HEK293 (cell line): ENCODE measurements at regions not wholly inside any gene's neighbourhood (a gene's known extent, or its start where the extent isn't known, plus 50 kb on each side); places are given as distances from the start of the nearest gene placed in this dataset.

Source experiments
- CTCF ChIA-PET: fragments of 350-600 bp; formaldehyde crosslinking; extraction: SDS; loops from one replicate; lab custom pipeline; 2021; ENCODE audit warnings: antibody characterized with exemption; lab: Yijun Ruan, JAX
- POLR2A ChIA-PET: fragments of 300-600 bp; formaldehyde crosslinking; extraction: SDS; loops from one replicate; lab custom pipeline; 2020; ENCODE audit warnings: antibody characterized with exemption, inconsistent platforms; lab: Yijun Ruan, JAX
- H3K27ac ChIP-seq: fragments of 200-500 bp; sonication (Bioruptor generic); 2 replicates; pipeline ENCODE4 v1.5.1; 2014; ENCODE audit warnings: low read depth, low read length, control low read depth, inconsistent platforms; ENCODE audit errors: extremely low read depth
- H3K36me3 ChIP-seq, 2 experiments: fragments of 200-500 bp in 1 of 2; sonication (Bioruptor generic) in 1 of 2; 1 replicate in 1 of 2; 2 replicates in 1 of 2; pipeline ENCODE4 v1.5.1; 2014 to 2017; ENCODE audit warnings: inconsistent platforms in 2 of 2, low read length in 2 of 2; ENCODE audit not compliant: control insufficient read depth in 2 of 2, insufficient read depth in 1 of 2
- H3K4me1 ChIP-seq: fragments of 200-500 bp; sonication (Bioruptor generic); 2 replicates; pipeline ENCODE4 v1.5.1; 2014; ENCODE audit warnings: mild to moderate bottlenecking, low read length, inconsistent platforms; ENCODE audit not compliant: control insufficient read depth, insufficient read depth
- H3K4me3 ChIP-seq: 2 replicates; pipeline ENCODE4 v1.5.1; 2011; ENCODE audit warnings: low read depth, mild to moderate bottlenecking, control low read depth, low read length, moderate library complexity
- H3K9me3 ChIP-seq: fragments of 200-500 bp; sonication (Bioruptor generic); 2 replicates; pipeline ENCODE4 v1.5.1; 2014; ENCODE audit warnings: low read depth, low read length, inconsistent platforms; ENCODE audit not compliant: control insufficient read depth, insufficient read depth
- GFI1B ChIP-seq: fragments of 450-650 bp; formaldehyde crosslinking; IDR thresholded peaks from 2 replicates; pipeline ENCODE4 v1.5.1; 2016; ENCODE audit warnings: missing biosample characterization, missing genetic modification characterization
- KLF10 ChIP-seq: fragments of 450-650 bp; IDR thresholded peaks from 2 replicates; pipeline ENCODE4 v1.5.1; 2018; ENCODE audit warnings: missing biosample characterization, mild to moderate bottlenecking, missing genetic modification characterization
- PRDM1 ChIP-seq: fragments of 450-650 bp; formaldehyde crosslinking; IDR thresholded peaks from 2 replicates; pipeline ENCODE4; 2016; ENCODE audit warnings: missing biosample characterization, missing genetic modification characterization
- ZBTB26 ChIP-seq: fragments of 450-650 bp; formaldehyde crosslinking; optimal IDR thresholded peaks from 2 replicates; pipeline ENCODE3; 2016; ENCODE audit warnings: missing biosample characterization, mild to moderate bottlenecking, missing genetic modification characterization
- ZNF114 ChIP-seq: fragments of 450-650 bp; formaldehyde crosslinking; IDR thresholded peaks from 2 replicates; pipeline ENCODE4 v1.5.0; 2017; ENCODE audit warnings: missing biosample characterization, missing genetic modification characterization
- ZNF138 ChIP-seq: fragments of 450-650 bp; formaldehyde crosslinking; IDR thresholded peaks from 2 replicates; pipeline ENCODE4 v1.5.1; 2016; ENCODE audit warnings: missing biosample characterization, missing genetic modification characterization, borderline replicate concordance
- ZNF140 ChIP-seq: fragments of 450-650 bp; formaldehyde crosslinking; IDR thresholded peaks from 2 replicates; pipeline ENCODE4 v1.5.1; 2016; ENCODE audit warnings: missing biosample characterization, missing genetic modification characterization
- ZNF175 ChIP-seq: fragments of 450-650 bp; formaldehyde crosslinking; IDR thresholded peaks from 2 replicates; pipeline ENCODE4 v1.5.1; 2016; ENCODE audit warnings: missing biosample characterization, missing genetic modification characterization
- ZNF239 ChIP-seq: fragments of 450-650 bp; formaldehyde crosslinking; IDR thresholded peaks from 2 replicates; pipeline ENCODE4 v1.5.1; 2016; ENCODE audit warnings: missing biosample characterization, missing genetic modification characterization
- ZNF341 ChIP-seq: fragments of 450-650 bp; formaldehyde crosslinking; IDR thresholded peaks from 2 replicates; pipeline ENCODE4; 2016; ENCODE audit warnings: low read depth, missing biosample characterization, missing genetic modification characterization
- ZNF416 ChIP-seq: fragments of 450-650 bp; formaldehyde crosslinking; IDR thresholded peaks from 2 replicates; pipeline ENCODE4 v1.5.1; 2016; ENCODE audit warnings: missing biosample characterization, missing genetic modification characterization
- ZNF558 ChIP-seq: fragments of 450-650 bp; formaldehyde crosslinking; IDR thresholded peaks from 2 replicates; pipeline ENCODE4 v1.5.1; 2016; ENCODE audit warnings: missing biosample characterization, missing genetic modification characterization
- ZNF596 ChIP-seq: fragments of 450-650 bp; IDR thresholded peaks from 2 replicates; pipeline ENCODE4 v1.5.0; 2018; ENCODE audit warnings: missing biosample characterization, mild to moderate bottlenecking, missing genetic modification characterization, moderate library complexity
- ZNF658 ChIP-seq: fragments of 450-650 bp; formaldehyde crosslinking; IDR thresholded peaks from 2 replicates; pipeline ENCODE4; 2016; ENCODE audit warnings: missing biosample characterization, missing genetic modification characterization
- ZNF677 ChIP-seq: fragments of 450-650 bp; IDR thresholded peaks from 2 replicates; pipeline ENCODE4 v1.5.0; 2018; ENCODE audit warnings: missing biosample characterization, mild to moderate bottlenecking, missing genetic modification characterization, moderate library complexity
- ZNF777 ChIP-seq: fragments of 450-650 bp; formaldehyde crosslinking; IDR thresholded peaks from 2 replicates; pipeline ENCODE4 v1.5.1; 2017; ENCODE audit warnings: missing biosample characterization, missing genetic modification characterization, borderline replicate concordance
- ZNF792 ChIP-seq: fragments of 450-650 bp; formaldehyde crosslinking; IDR thresholded peaks from 2 replicates; pipeline ENCODE4 v1.5.1; 2016; ENCODE audit warnings: missing biosample characterization, missing genetic modification characterization
- ZSCAN23 ChIP-seq: fragments of 450-650 bp; formaldehyde crosslinking; IDR thresholded peaks from 2 replicates; pipeline ENCODE4 v1.5.1; 2016; ENCODE audit warnings: missing biosample characterization, missing genetic modification characterization
- ZSCAN5A ChIP-seq: fragments of 450-650 bp; formaldehyde crosslinking; IDR thresholded peaks from 2 replicates; pipeline ENCODE4 v1.5.1; 2016; ENCODE audit warnings: missing biosample characterization, missing genetic modification characterization
- TF ChIP-seq, protein P1 (sequence below): sonication (generic); formaldehyde crosslinking; IDR thresholded peaks from 2 replicates; pipeline ENCODE4 v1.8.1; 2022; ENCODE audit warnings: mild to moderate bottlenecking, moderate library complexity, missing genetic modification reagents
- TF ChIP-seq, protein P2 (sequence below): fragments of 450-650 bp; formaldehyde crosslinking; IDR thresholded peaks from 2 replicates; pipeline ENCODE4 v1.5.1; 2016; ENCODE audit warnings: missing biosample characterization, missing genetic modification characterization
- TF ChIP-seq, protein P3 (sequence below): fragments of 450-650 bp; formaldehyde crosslinking; IDR thresholded peaks from 2 replicates; pipeline ENCODE4 v1.5.1; 2016; ENCODE audit warnings: missing biosample characterization, missing genetic modification characterization

DNA sequence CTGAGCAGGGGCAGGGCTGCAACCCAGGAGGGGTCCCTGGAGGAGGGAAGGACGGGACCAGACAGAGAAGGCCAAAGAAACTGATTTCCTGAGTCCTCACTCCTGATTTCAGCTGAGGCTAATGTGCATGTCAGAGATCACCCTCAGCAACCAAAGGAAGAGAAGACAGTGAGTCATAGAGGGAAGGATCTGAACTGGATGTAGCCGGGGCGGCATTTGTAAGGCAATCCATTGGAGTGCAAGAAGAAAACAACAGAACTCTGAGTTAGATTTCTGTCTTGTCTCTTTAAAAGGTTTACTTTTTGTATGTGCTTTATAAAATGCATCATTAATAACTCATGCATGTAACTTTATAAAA lies 105.3 kb upstream of the AGBL1 start:
- H3K36me3 ChIP-seq: no peaks in the 10 kb centered on the region
- TF ChIP-seq ZSCAN23 (tag by site-specific recombination) (no peak), ZNF558 (tag by site-specific recombination) (no peak), ZNF658 (tag by site-specific recombination) (no peak), ZNF677 (tag by site-specific recombination) (no peak), PRDM1 (tag by site-specific recombination) (no peak), ZNF777 (tag by site-specific recombination) (no peak), ZNF341 (tag by site-specific recombination) (no peak), ZNF175 (no peak), GFI1B (tag by site-specific recombination) (no peak), ZBTB26 (tag by site-specific recombination) (no peak)
- TF ChIP-seq, all 188 proteins: peak for 0
- H3K9me3 ChIP-seq: no peaks in the 10 kb centered on the region
- CTCF ChIA-PET: no interaction called here
- POLR2A ChIA-PET: no interaction called here
- H3K4me3 ChIP-seq: no peak overlapping the region
- H3K27ac ChIP-seq: no peak overlapping the region
- H3K4me1 ChIP-seq: no peaks in the 10 kb centered on the region

GRCh38 chr15:85974742-85975141 lies 104.9 kb upstream of the AGBL1 start:
- Histone ChIP-seq H3K36me3 (no peaks in the 10 kb centered on the region), H3K4me3 (no peak overlapping the region), H3K9me3 (no peaks in the 10 kb centered on the region), H3K27ac (no peak overlapping the region)
- ChIA-PET CTCF (no interaction called here), POLR2A (no interaction called here)
- TF ChIP-seq, protein P1, sequence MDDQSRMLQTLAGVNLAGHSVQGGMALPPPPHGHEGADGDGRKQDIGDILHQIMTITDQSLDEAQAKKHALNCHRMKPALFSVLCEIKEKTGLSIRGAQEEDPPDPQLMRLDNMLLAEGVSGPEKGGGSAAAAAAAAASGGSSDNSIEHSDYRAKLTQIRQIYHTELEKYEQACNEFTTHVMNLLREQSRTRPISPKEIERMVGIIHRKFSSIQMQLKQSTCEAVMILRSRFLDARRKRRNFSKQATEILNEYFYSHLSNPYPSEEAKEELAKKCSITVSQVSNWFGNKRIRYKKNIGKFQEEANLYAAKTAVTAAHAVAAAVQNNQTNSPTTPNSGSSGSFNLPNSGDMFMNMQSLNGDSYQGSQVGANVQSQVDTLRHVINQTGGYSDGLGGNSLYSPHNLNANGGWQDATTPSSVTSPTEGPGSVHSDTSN (CRISPR knock-in tag): no peak
- no peak for TF ChIP-seq ZNF416 (tag by site-specific recombination)
- no peak for TF ChIP-seq ZNF140 (tag by site-specific recombination)
- TF ChIP-seq ZNF596: no peak
- TF ChIP-seq ZNF114 (tag by site-specific recombination): no peak
- no peak for TF ChIP-seq ZNF777 (tag by site-specific recombination)
- no peak for TF ChIP-seq ZSCAN5A (tag by site-specific recombination)
- TF ChIP-seq ZNF792 (tag by site-specific recombination): no peak
- TF ChIP-seq, protein P2, sequence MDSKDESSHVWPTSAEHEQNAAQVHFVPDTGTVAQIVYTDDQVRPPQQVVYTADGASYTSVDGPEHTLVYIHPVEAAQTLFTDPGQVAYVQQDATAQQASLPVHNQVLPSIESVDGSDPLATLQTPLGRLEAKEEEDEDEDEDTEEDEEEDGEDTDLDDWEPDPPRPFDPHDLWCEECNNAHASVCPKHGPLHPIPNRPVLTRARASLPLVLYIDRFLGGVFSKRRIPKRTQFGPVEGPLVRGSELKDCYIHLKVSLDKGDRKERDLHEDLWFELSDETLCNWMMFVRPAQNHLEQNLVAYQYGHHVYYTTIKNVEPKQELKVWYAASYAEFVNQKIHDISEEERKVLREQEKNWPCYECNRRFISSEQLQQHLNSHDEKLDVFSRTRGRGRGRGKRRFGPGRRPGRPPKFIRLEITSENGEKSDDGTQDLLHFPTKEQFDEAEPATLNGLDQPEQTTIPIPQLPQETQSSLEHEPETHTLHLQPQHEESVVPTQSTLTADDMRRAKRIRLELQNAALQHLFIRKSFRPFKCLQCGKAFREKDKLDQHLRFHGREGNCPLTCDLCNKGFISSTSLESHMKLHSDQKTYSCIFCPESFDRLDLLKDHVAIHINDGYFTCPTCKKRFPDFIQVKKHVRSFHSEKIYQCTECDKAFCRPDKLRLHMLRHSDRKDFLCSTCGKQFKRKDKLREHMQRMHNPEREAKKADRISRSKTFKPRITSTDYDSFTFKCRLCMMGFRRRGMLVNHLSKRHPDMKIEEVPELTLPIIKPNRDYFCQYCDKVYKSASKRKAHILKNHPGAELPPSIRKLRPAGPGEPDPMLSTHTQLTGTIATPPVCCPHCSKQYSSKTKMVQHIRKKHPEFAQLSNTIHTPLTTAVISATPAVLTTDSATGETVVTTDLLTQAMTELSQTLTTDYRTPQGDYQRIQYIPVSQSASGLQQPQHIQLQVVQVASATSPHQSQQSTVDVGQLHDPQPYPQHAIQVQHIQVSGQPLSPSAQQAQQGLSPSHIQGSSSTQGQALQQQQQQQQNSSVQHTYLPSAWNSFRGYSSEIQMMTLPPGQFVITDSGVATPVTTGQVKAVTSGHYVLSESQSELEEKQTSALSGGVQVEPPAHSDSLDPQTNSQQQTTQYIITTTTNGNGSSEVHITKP (tag by site-specific recombination): no peak
- TF ChIP-seq ZNF138: no peak
- no peak for TF ChIP-seq ZNF239 (tag by site-specific recombination)
- TF ChIP-seq, protein P3, sequence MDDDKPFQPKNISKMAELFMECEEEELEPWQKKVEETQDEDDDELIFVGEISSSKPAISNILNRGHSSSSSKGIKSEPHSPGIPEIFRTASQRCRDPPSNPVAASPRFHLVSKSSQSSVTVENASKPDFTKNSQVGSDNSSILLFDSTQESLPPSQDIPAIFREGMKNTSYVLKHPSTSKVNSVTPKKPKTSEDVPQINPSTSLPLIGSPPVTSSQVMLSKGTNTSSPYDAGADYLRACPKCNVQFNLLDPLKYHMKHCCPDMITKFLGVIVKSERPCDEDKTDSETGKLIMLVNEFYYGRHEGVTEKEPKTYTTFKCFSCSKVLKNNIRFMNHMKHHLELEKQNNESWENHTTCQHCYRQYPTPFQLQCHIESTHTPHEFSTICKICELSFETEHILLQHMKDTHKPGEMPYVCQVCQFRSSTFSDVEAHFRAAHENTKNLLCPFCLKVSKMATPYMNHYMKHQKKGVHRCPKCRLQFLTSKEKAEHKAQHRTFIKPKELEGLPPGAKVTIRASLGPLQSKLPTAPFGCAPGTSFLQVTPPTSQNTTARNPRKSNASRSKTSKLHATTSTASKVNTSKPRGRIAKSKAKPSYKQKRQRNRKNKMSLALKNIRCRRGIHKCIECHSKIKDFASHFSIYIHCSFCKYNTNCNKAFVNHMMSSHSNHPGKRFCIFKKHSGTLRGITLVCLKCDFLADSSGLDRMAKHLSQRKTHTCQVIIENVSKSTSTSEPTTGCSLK (tag by site-specific recombination): no peak
- no peak for TF ChIP-seq ZSCAN23 (tag by site-specific recombination)
- TF ChIP-seq KLF10 (tag by site-specific recombination): no peak
- TF ChIP-seq, all 188 proteins: peak for 0
- H3K4me1 ChIP-seq: no peaks in the 10 kb centered on the region
